PC-9 (cell line): ENCODE measurements at regions not wholly inside any gene's neighbourhood (a gene's known extent, or its start where the extent isn't known, plus 50 kb on each side); places are given as distances from the start of the nearest gene placed in this dataset.

ENCODE experiments used
- BruUV-seq: library from RNA; stranded (reverse); fragments of 400-500 nt; replicated peaks from 2 replicates; lab custom pipeline; 2021; lab: Mats Ljungman, UMichigan
- CTCF ChIA-PET: fragments of 300-600 bp; sonication (Branson Sonifier 250); formaldehyde crosslinking; loops from one replicate; lab custom pipeline; 2022; ENCODE audit warnings: antibody characterized with exemption; lab: Charles Lee
- POLR2A ChIA-PET: fragments of 300-600 bp; sonication (Branson Sonifier 250); formaldehyde crosslinking; loops from one replicate; lab custom pipeline; 2022; ENCODE audit warnings: antibody characterized with exemption; ENCODE audit not compliant: unreplicated experiment; lab: Charles Lee
- DNase-seq, 2 experiments: peaks; one replicate each; pipeline versions ENCODE4 v3.0.0 to v3.0.0-alpha.2; 2015 to 2022; ENCODE audit warnings: mixed read lengths in 1 of 2
- H2AFZ ChIP-seq: fragments of 200-600 bp; sonication (generic); 2 replicates; pipeline ENCODE4 v1.8.1; 2017; ENCODE audit warnings: antibody characterized with exemption
- H3F3A ChIP-seq: fragments of 200-600 bp; sonication (generic); 2 replicates; pipeline ENCODE4 v1.8.1; 2017; ENCODE audit warnings: antibody characterized with exemption, mild to moderate bottlenecking, low read depth; ENCODE audit not compliant: insufficient read depth
- H3K27ac ChIP-seq: fragments of 200-600 bp; sonication (generic); 2 replicates; pipeline ENCODE4 v1.6.1; 2016; ENCODE audit warnings: mixed run types
- H3K27me3 ChIP-seq: fragments of 200-600 bp; sonication (generic); 2 replicates; pipeline ENCODE4 v1.6.1; 2016; ENCODE audit warnings: low read depth, mixed run types; ENCODE audit not compliant: insufficient read depth
- H3K36me3 ChIP-seq: fragments of 200-600 bp; sonication (generic); 2 replicates; pipeline ENCODE4 v1.6.1; 2016; ENCODE audit warnings: low read depth, mixed run types
- H3K4me1 ChIP-seq: fragments of 200-600 bp; sonication (generic); replicated peaks from 2 replicates; pipeline ENCODE4 v1.6.1; 2016; ENCODE audit warnings: mixed run types; ENCODE audit not compliant: insufficient read depth
- H3K4me2 ChIP-seq: fragments of 200-600 bp; sonication (generic); 2 replicates; pipeline ENCODE4 v1.6.1; 2017; ENCODE audit warnings: mixed run types
- H3K4me3 ChIP-seq: fragments of 200-600 bp; sonication (generic); 2 replicates; pipeline ENCODE4 v1.6.1; 2016; ENCODE audit warnings: mixed run types
- H3K79me2 ChIP-seq: fragments of 200-600 bp; sonication (generic); 2 replicates; pipeline ENCODE4 v1.6.1; 2017; ENCODE audit warnings: low read depth, mixed run types
- H3K9me2 ChIP-seq: fragments of 200-600 bp; sonication (generic); 2 replicates; pipeline ENCODE4 v1.8.1; 2017; ENCODE audit warnings: mild to moderate bottlenecking; ENCODE audit not compliant: insufficient read depth
- H3K9me3 ChIP-seq: fragments of 200-600 bp; sonication (generic); 2 replicates; pipeline ENCODE4 v1.8.1; 2016; ENCODE audit warnings: low read depth; ENCODE audit not compliant: insufficient read depth
- H4K20me1 ChIP-seq: fragments of 200-600 bp; sonication (generic); 2 replicates; pipeline ENCODE4 v1.8.1; 2017; ENCODE audit not compliant: insufficient read depth
- CTCF ChIP-seq: fragments of 200-600 bp; sonication (generic); conservative IDR thresholded peaks from 2 replicates; pipeline ENCODE4 v1.6.1; 2017; ENCODE audit warnings: mixed run types, antibody characterized with exemption, mild to moderate bottlenecking, moderate library complexity
- EZH2 ChIP-seq: fragments of 200-600 bp; sonication (generic); IDR thresholded peaks from 2 replicates; pipeline ENCODE4 v1.8.0; 2017; ENCODE audit warnings: antibody characterized with exemption, low read depth
- intact Hi-C: fragments of 100-400 bp; cut with micrococcal nuclease; formaldehyde crosslinking; loops from one replicate; pipeline ENCODE4 v1.10.0; 2022; ENCODE audit not compliant: unreplicated experiment

DNA sequence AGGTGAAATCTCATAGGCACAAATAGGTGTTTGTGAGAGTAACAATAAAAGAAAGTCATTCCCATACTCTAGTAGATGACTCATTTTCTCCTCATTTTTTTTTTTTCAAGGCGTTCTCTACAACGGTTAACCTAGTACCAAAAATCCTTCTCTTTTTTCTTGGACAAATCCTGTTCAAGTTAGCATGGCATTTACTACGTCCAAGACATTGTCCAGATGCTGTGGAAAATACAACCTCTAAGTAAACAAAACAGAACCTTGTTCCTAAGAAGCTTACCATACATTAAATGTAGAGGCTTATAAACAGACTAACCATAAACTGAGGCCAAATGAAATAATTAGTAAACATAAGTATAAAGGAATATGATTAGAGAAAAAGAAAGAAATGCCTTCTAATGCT lies 76.2 kb upstream of the RGS4 start:
- Histone ChIP-seq H4K20me1 (no peaks in the 10 kb centered on the region), H3K9me3 (no peaks in the 10 kb centered on the region), H3K4me3 (no peak overlapping the region), H3K79me2 (no peaks in the 10 kb centered on the region), H3F3A (no peaks in the 10 kb centered on the region), H3K4me2 (no peak overlapping the region), H3K4me1 (peaks cover 3% of the 10 kb centered on the region; the same call in 1 of the 2 replicates), H2AFZ (no peak overlapping the region), H3K36me3 (no peaks in the 10 kb centered on the region), H3K27ac (no peak overlapping the region), H3K27me3 (no peaks in the 10 kb centered on the region), H3K9me2 (no peaks in the 10 kb centered on the region)
- BruUV-seq, result no TSS peak
- ChIA-PET CTCF (no interaction called here), POLR2A (no interaction called here)
- DNase-seq, result no peak
- intact Hi-C loops, result no loop called here
- TF ChIP-seq EZH2 (no peak), CTCF (no peak)

DNA sequence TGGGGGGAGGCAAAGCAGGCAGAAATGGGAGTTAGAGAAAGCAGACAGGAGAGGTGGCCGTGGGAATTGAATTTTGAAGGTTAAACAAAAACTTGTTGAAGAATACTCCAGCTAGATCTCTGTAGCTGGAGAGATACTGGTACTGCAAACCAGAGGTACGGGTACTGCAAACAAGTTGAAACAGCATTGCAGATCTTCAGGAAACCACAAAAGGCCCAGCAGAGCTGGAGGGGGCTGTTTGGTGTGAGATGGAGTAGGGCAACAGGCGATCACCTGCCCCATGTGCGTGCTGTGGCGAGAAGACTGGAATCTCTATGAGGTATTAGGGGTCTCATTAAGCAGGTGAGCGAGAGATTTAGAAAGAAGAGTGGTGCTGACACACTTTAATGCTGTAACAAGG lies 77.7 kb upstream of the RGS4 start:
- CTCF ChIA-PET, result no interaction called here
- Histone ChIP-seq H3K4me1 (peaks cover 10% of the 10 kb centered on the region), H3K4me2 (no peak overlapping the region), H2AFZ (no peak overlapping the region), H3F3A (no peaks in the 10 kb centered on the region), H3K27ac (no peak overlapping the region), H3K9me2 (no peaks in the 10 kb centered on the region), H4K20me1 (no peaks in the 10 kb centered on the region), H3K27me3 (no peaks in the 10 kb centered on the region), H3K36me3 (no peaks in the 10 kb centered on the region), H3K9me3 (no peaks in the 10 kb centered on the region), H3K79me2 (no peaks in the 10 kb centered on the region), H3K4me3 (no peak overlapping the region)
- no peak for TF ChIP-seq EZH2
- TF ChIP-seq CTCF, result no peak
- no peak for DNase-seq
- POLR2A ChIA-PET, result no interaction called here
- intact Hi-C loops, result no loop called here
- no TSS peak for BruUV-seq

DNA sequence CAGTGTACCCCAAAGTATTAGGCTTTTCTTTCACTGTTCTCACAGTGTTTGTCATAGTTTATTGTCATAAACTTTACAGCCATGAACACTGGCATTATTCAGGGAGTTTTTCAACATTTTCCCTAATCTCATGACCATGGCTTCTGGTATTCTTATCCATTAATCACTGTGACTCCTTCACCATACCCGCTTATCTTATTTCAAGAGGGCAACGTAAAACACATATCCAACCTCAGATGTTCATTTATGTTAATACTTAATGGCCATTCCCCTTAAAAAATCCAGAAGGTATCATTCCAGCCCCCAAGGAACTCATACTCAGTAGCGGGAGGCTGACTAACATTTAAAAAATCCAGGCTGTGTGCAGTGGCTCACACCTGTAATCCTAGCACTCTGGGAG lies 78.5 kb upstream of the RGS4 start:
- ChIA-PET CTCF (no interaction called here), POLR2A (no interaction called here)
- Histone ChIP-seq H3K4me2 (no peak overlapping the region), H3K79me2 (no peaks in the 10 kb centered on the region), H3K4me3 (no peak overlapping the region), H3K27ac (no peak overlapping the region), H3K4me1 (peaks cover 10% of the 10 kb centered on the region), H3K36me3 (no peaks in the 10 kb centered on the region), H3F3A (no peaks in the 10 kb centered on the region), H2AFZ (no peak overlapping the region), H3K27me3 (no peaks in the 10 kb centered on the region), H3K9me3 (no peaks in the 10 kb centered on the region), H3K9me2 (no peaks in the 10 kb centered on the region), H4K20me1 (no peaks in the 10 kb centered on the region)
- intact Hi-C loops, result no loop called here
- TF ChIP-seq CTCF, result no peak
- no peak for TF ChIP-seq EZH2
- DNase-seq, result no peak
- BruUV-seq, result no TSS peak
